WTC11 (cell line): ENCODE measurements at regions not wholly inside any gene's neighbourhood (a gene's known extent, or its start where the extent isn't known, plus 50 kb on each side); places are given as distances from the start of the nearest gene placed in this dataset.

Experiments
- KAT7 ChIP-seq: sonication (generic); formaldehyde crosslinking; IDR thresholded peaks from 2 replicates; pipeline ENCODE4 v1.8.1; 2023; ENCODE audit warnings: missing genetic modification reagents, mild to moderate bottlenecking, borderline replicate concordance
- MYBL2 ChIP-seq: sonication (generic); formaldehyde crosslinking; IDR thresholded peaks from 2 replicates; pipeline ENCODE4 v1.8.1; 2023; ENCODE audit warnings: mild to moderate bottlenecking, moderate library complexity, missing genetic modification reagents
- SMAD3 ChIP-seq: sonication (generic); formaldehyde crosslinking; IDR thresholded peaks from 2 replicates; pipeline ENCODE4 v1.8.0; 2022; ENCODE audit warnings: missing genetic modification reagents, mild to moderate bottlenecking, borderline replicate concordance
- TP53 ChIP-seq: sonication (generic); formaldehyde crosslinking; IDR thresholded peaks from 2 replicates; pipeline ENCODE4 v1.8.1; 2023; ENCODE audit warnings: mild to moderate bottlenecking, missing genetic modification reagents
- ZNF423 ChIP-seq: fragments of 250-450 bp; sonication (Bioruptor Pico); IDR thresholded peaks from 2 replicates; pipeline ENCODE4 v2.1.2; 2022; ENCODE audit warnings: mild to moderate bottlenecking, moderate library complexity
- TF ChIP-seq, protein P1 (sequence below): fragments of 200-600 bp; IDR thresholded peaks from 2 replicates; pipeline ENCODE4 v1.8.0; 2022; ENCODE audit warnings: antibody characterized with exemption
- TF ChIP-seq, protein P2 (sequence below): sonication (generic); formaldehyde crosslinking; IDR thresholded peaks from 2 replicates; pipeline ENCODE4 v1.8.1; 2023; ENCODE audit warnings: mild to moderate bottlenecking, missing genetic modification reagents, moderate library complexity
- TF ChIP-seq, protein P3 (sequence below): sonication (generic); formaldehyde crosslinking; IDR thresholded peaks from 2 replicates; pipeline ENCODE4 v1.8.1; 2022; ENCODE audit warnings: low read depth, mild to moderate bottlenecking, moderate library complexity, missing genetic modification reagents, borderline replicate concordance
- TF ChIP-seq, protein P4 (sequence below): sonication (generic); formaldehyde crosslinking; IDR thresholded peaks from 2 replicates; pipeline ENCODE4 v1.8.0; 2022; ENCODE audit warnings: mild to moderate bottlenecking, missing genetic modification reagents
- TF ChIP-seq, protein P5 (sequence below): sonication (generic); formaldehyde crosslinking; IDR thresholded peaks from 2 replicates; pipeline ENCODE4 v1.8.1; 2022; ENCODE audit warnings: mild to moderate bottlenecking, moderate library complexity, missing genetic modification reagents

DNA sequence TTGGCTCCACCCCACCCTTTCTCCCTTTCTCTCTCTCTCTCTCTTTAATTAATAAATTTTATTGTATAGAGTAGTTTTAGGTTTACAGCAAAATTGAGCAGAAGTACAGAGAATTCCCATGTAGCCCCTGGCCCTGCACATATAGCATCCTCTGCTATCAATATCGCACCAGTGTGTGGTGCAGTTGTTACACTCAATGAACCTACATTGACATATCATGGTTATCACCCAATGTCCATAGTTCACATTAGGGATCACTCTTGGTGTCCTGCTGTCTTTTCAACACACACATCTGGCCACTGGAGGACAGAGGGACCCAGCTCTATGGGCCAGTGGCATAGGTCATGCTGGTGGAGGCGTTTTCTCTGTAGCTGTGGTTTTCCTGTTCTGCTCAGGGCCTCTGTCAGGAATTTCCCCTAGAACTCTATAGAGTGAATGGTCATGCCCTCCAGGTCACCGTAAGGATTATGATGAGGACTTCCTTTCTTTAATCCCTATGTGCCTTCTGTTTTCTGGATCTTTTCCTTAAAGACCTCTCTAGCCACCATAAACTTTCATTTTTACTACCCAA, 98.2 kb upstream of the NAV2 start:
- TF ChIP-seq, protein P1, sequence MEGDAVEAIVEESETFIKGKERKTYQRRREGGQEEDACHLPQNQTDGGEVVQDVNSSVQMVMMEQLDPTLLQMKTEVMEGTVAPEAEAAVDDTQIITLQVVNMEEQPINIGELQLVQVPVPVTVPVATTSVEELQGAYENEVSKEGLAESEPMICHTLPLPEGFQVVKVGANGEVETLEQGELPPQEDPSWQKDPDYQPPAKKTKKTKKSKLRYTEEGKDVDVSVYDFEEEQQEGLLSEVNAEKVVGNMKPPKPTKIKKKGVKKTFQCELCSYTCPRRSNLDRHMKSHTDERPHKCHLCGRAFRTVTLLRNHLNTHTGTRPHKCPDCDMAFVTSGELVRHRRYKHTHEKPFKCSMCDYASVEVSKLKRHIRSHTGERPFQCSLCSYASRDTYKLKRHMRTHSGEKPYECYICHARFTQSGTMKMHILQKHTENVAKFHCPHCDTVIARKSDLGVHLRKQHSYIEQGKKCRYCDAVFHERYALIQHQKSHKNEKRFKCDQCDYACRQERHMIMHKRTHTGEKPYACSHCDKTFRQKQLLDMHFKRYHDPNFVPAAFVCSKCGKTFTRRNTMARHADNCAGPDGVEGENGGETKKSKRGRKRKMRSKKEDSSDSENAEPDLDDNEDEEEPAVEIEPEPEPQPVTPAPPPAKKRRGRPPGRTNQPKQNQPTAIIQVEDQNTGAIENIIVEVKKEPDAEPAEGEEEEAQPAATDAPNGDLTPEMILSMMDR = no peak
- TF ChIP-seq SMAD3 (CRISPR knock-in tag) (no peak), TP53 (no peak), MYBL2 (CRISPR knock-in tag) (no peak), ZNF423 (no peak), KAT7 (CRISPR knock-in tag) (no peak)
- TF ChIP-seq, protein P2, sequence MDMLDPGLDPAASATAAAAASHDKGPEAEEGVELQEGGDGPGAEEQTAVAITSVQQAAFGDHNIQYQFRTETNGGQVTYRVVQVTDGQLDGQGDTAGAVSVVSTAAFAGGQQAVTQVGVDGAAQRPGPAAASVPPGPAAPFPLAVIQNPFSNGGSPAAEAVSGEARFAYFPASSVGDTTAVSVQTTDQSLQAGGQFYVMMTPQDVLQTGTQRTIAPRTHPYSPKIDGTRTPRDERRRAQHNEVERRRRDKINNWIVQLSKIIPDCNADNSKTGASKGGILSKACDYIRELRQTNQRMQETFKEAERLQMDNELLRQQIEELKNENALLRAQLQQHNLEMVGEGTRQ (CRISPR knock-in tag) = no peak
- TF ChIP-seq, protein P3, sequence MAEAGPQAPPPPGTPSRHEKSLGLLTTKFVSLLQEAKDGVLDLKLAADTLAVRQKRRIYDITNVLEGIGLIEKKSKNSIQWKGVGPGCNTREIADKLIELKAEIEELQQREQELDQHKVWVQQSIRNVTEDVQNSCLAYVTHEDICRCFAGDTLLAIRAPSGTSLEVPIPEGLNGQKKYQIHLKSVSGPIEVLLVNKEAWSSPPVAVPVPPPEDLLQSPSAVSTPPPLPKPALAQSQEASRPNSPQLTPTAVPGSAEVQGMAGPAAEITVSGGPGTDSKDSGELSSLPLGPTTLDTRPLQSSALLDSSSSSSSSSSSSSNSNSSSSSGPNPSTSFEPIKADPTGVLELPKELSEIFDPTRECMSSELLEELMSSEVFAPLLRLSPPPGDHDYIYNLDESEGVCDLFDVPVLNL (CRISPR knock-in tag) = no peak
- TF ChIP-seq, protein P4, sequence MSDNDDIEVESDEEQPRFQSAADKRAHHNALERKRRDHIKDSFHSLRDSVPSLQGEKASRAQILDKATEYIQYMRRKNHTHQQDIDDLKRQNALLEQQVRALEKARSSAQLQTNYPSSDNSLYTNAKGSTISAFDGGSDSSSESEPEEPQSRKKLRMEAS (CRISPR knock-in tag) = no peak
- TF ChIP-seq, protein P5, sequence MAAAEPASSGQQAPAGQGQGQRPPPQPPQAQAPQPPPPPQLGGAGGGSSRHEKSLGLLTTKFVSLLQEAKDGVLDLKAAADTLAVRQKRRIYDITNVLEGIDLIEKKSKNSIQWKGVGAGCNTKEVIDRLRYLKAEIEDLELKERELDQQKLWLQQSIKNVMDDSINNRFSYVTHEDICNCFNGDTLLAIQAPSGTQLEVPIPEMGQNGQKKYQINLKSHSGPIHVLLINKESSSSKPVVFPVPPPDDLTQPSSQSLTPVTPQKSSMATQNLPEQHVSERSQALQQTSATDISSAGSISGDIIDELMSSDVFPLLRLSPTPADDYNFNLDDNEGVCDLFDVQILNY (CRISPR knock-in tag) = no peak
